HG03039 (cell line): ENCODE measurements at regions not wholly inside any gene's neighbourhood (a gene's known extent, or its start where the extent isn't known, plus 50 kb on each side); places are given as distances from the start of the nearest gene placed in this dataset.

ENCODE experiments used
- ATAC-seq: cut with Tn5 transposase; IDR thresholded peaks from one replicate; pipeline ENCODE4 v1.9.1; 2021; ENCODE audit warnings: mild to moderate bottlenecking, moderate library complexity; ENCODE audit not compliant: unreplicated experiment

GRCh38 chr10:62625484-62625883, 179.0 kb upstream of the ADO start:
- ATAC-seq, result no peak

GRCh38 chr10:62626079-62626478, 178.4 kb upstream of the ADO start:
- ATAC-seq, result no peak

DNA sequence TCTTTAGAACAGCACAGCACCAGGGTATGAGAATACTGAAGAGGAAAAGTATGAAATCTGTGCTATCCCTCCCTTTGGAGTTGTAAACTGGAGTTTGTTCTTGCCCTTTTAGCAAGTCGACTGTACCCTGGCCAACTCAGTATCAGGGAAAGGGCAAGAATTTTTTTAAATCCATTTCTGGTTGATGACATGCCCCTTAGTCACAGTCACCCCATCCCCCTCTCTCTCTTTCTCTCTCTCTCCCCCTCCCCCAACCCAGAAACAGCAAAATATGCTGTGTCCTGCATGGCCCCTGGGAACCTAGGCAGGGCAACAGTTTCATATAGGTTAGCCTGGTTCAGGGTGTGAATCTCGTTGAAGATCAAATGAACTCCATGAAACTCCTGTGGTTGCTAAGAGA, 177.7 kb upstream of the ADO start:
- no peak for ATAC-seq

- ATAC-seq, result no peak
Measured at GRCh38 chr10:62627983-62628382, 176.5 kb upstream of the ADO start.

DNA sequence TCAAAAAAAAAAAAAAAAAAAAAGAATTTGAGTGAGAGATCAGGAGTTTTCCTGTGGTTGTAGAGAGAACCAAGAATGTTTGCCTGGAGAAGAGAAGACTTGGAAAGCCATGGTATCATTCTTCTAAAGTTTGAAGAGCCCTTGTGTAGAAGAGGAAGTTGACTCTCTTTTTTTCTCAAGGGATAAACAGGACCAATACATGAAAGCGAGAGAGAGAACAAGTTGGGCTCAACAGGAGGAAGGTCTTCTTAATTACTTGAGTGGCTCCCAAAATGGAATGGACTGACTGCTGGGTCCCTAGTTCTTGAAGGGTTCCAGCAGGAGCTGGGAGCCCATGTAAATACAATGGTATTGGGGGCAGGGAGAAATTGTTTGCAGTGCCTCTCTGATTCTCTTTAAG, 173.3 kb upstream of the ADO start:
- no peak for ATAC-seq

DNA sequence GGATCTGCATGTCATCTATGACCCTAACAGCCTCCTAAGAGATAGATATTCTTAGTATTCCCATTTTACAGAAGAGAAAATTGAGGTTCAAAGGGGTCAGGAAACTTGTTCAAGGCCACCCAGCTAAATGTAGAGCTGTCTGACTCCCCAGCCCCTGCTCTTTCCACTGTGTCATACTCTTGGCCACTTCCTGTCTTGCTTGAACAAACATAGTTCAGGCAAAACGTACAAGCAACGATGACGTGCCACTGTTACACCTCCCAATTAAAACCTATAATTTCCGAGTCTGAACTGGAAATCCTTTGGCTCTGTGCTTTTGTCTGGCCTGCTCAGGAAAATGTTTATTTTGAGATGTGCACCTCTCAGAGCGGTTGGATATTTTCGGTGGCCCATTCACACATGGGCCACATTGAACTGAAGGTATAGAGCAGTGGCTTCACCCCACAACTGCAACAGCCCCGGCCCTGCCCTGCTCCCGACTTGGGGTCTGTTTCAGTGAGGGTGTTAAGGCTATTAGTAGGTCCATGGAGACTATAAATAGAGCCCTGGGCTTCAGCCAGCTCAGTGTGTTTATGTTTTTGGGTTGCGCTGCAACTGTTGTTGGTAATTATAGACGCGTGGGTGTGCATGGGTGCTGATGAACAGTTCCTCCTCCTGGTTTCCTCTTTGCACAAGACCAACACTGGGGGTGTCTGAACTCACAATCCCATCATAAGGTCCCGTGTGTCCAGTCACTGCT, 172.3 kb upstream of the ADO start:
- ATAC-seq, result peak; percentile 67

DNA sequence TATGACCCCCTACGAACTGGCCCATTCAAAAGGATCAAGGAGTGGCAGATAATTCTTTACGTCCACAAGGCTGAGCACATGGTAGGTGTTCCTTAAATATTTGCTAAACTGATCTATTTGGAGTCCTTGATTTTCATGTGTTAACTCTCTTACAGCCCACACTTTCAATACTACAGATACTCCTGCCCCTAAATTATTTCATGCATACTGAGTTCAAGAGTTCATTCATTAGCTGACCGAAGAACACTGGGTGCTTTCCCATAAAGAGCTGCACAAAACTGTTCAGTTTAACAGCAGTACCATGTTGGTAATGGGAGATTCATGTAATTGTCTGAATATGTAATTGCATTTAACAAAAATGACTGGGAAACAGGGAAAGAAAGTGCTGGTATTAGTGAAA, 170.5 kb upstream of the ADO start:
- no peak for ATAC-seq

DNA sequence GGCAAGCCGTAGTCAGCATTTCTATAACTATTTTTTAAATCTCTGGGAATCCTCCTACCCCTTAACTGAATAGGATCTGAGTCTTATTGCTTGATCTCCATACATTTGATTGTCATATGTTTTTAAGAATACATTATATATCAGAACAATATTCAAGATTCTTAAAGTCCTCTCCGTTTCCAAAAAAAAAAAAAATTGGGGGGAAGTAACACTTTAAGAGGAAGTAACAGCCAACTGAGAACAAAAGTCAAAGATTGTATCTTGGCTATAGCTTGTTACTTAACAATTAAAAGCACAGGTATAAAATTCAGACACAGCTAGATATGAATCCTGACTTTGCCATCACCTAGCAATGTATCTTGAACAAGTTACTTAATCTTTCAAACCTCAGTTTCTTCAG, 169.9 kb upstream of the ADO start:
- no peak for ATAC-seq

- ATAC-seq, result no peak
Measured at GRCh38 chr10:62635127-62635526, 169.4 kb upstream of the ADO start.

DNA sequence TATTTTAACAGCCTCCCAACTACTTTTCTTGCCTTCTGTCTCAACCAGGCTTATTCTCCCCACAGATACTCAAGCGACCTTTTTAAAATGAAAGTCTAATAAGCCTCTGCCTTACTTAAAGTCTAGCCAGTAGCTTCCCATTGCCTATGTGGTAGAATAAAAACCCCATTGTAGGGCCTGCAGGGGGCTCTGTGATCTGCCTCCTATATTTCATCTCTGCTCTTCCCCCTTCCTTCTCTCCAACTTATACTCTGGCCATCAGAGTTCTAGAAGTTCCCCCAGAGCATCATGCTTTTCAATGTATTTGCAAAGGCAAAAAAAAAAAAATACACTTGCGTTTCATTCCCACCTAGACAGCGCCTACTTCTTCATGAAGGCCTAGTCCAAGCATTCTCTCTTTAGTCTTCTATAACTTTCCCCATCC, 167.7 kb upstream of the ADO start:
- no peak for ATAC-seq

DNA sequence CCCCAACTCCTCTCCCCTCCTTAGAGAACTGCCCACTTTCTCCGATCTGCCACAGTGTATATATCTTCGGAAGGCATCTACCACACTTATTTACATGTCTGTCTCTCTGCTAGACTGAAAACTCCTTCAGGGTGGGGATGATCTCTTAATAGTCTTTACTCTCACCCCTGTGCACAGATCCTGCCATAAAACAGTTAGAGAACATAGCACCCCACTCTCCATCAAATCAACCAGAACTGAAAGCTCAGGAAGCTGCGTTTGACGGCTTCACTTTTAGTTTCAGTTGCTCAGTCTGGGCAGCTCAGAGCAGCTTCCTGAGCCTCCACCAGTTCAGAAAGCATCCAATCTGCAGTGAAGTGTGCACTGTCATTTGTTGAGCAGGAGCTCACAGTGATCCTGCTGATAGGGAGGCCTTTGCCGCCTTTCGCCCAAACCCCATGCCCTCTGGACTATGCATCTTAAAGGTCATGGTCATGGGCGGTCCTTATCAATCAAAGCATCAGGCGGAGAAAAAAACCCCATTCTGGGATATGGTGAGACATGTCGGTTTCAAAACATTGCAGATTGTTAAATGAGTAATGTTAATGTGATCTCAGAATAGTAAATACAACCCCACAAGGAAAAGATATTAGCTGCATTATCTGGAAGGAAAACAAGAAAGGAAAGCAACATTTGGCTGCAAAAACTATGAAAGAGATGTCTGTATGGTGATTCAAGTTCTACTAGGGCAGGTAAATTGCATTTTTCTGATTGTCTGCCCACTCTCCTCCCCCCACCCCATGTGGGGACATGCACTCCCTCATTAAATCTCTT, 167.1 kb upstream of the ADO start:
- ATAC-seq, result peak; percentile 54

DNA sequence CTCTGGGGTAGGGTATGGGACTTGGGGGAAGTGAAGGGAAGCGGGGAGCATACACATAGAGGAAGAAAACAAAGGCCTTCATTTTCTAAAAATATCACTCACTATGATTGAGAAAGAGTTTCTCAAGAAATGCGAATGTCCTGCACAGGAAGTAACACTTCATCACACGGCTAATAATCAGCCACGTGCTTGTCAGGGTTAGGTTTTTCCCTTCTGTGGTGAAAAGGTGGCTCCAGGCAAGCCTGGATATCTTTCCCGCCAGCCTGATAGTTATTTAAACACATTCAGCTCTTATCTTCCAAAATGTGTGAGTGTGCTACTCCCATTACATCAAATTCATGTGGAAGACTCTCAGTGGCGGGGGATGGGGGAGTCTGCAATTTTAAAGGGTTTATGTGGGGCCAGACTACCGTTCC, 166.4 kb upstream of the ADO start:
- ATAC-seq, result peak; percentile 29

DNA sequence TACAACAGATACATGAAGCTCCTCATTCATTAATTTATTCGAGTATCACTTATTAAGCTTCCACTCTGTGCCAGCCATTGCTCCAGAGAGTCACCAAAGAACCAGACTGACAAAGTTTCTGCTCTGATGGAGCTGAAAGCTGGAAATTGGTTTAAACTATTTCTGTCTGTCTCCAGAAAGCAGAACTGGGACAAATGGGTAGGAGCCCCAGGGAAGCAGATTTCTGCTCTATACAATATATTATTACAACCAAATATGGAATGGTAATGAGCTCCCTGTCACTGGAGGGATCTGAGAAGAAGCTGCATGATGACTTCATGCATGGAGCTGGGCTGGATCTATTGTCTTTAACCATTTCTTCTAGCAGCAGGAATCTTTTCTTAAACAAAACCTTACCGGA, 165.4 kb upstream of the ADO start:
- ATAC-seq, result no peak

DNA sequence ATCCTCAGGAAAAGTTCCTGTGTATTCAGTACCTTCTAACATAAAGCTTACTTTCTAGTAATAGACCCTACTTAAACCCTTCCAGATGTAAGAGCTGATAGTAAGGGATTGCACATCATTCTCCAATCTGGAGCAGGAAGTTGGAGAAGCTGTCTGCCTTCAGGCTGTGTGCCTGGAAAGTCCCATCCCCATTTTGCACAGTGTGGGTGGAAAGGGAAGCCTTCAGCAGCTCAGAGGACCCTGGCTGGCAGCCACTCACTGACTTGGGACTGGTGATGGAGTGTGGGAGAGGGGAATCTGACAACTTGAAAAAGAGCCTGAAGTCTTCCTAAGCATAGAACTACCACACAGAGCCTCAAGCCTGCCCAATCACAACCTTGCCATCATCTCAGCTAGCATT, 164.1 kb upstream of the ADO start:
- no peak for ATAC-seq

GRCh38 chr10:62643606-62644587, 160.6 kb upstream of the ADO start:
- ATAC-seq, result no peak

DNA sequence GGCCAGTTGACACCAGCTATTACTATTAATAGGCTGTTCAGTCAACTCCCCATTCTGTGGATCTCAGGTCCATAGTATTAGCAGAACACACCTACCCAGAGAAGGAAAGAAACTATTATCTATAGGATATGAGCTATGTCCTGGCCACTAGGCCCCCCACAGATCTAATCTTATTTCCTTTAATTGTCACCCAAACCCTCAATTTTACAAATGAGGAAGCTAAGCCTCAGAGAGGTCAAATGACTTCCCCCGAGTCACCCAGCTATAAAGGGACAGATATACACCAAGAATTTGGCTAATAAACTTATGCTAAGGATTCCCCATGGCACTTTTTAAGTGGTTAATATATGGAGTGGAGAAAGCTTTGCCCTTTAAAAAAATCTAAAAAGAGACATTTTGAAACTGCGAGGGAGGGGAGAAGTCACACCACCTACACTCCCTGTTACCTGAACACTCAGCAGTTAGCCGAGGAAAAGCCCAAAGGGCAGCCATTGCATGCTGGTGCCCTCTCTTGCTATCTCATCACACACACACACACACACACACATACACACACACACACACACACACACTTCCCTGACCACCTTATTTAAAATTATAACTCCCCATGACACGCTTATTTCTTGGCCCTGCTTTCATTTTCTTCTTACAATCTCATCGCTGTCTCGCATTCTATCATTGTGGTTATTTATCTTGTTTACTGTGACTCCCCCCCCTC, 157.0 kb upstream of the ADO start:
- ATAC-seq, result peak; percentile 42

GRCh38 chr10:62648921-62649320, 155.6 kb upstream of the ADO start:
- no peak for ATAC-seq

DNA sequence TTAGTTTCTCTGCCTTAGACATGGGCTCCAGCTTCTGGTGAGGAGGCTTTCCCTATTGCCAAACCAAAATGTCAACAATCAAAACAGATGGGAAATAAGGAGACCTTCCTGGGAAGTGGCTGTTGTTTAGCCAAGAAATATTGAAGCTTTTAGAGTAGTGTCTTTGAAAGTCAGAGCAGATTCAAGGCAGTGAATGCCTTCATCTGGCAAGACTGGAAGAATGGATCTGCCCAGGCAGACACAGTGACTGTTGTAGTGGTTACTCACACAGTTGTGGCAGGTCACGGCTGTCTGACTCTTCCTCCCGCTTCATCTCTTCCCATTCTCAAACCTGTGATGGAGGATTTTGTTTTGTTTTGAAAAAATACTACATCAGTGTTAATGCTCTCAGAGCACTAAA, 154.1 kb upstream of the ADO start:
- no peak for ATAC-seq

DNA sequence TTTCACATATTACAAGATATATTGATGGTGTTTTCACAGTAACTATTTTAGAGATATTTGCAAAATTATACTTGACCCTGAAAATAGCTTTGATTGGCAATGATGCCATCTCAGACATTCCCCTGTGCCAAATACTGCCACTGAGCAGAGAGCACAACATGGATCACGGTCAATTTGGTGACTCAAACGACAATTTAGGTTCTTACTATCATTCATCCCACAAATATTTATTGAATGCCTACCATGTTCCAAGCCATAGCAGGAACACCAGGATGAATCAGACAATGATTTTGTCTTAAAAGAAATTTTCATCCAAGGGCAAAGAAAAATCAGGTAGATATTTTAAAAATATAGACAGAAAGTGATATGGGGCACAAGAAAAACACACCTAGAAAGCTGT, 153.2 kb upstream of the ADO start:
- no peak for ATAC-seq

GRCh38 chr10:62652114-62652513, 152.4 kb upstream of the ADO start:
- no peak for ATAC-seq

- ATAC-seq, result no peak
Measured at GRCh38 chr10:62652564-62652963, 152.0 kb upstream of the ADO start.
